ENCODE measurements at regions not wholly inside any gene's neighbourhood (a gene's known extent, or its start where the extent isn't known, plus 50 kb on each side); places are given as distances from the start of the nearest gene placed in this dataset.

GRCh38 chr21:32886339-32886738 is 114.8 kb upstream of the PAXBP1 start:
- Histone ChIP-seq H4K20me1 (ENCODE audit: insufficient read depth, low read length) (no peaks in the 10 kb centered on the region), H3K9me2 (ENCODE audit: low read depth, low read length) (no peaks in the 10 kb centered on the region), H3F3A (ENCODE audit: insufficient read depth, low read length) (no peaks in the 10 kb centered on the region), H3K27me3 (ENCODE audit: insufficient read depth, low read length) (peaks cover 6% of the 10 kb centered on the region; the same call in 1 of the 2 replicates), H3K4me1 (ENCODE audit: insufficient read depth, low read length, severe bottlenecking) (no peaks in the 10 kb centered on the region), H3K9me3 (ENCODE audit: low read length) (no peaks in the 10 kb centered on the region), H3K27ac (ENCODE audit: low read depth, low read length, poor library complexity, severe bottlenecking) (no peak overlapping the region), H3K4me2 (ENCODE audit: low read length) (peak overlapping the region; percentile 43; the same call in 1 of the 2 replicates), H3K9ac (ENCODE audit: low read length) (no peak overlapping the region), H2AFZ (ENCODE audit: low read length) (no peak overlapping the region), H3K4me3 (ENCODE audit: low read depth, low read length, poor library complexity, severe bottlenecking) (peak overlapping the region; percentile 21), H3K79me2 (ENCODE audit: insufficient read depth, low read length) (no peaks in the 10 kb centered on the region), H3K36me3 (ENCODE audit: insufficient read depth, low read length) (no peaks in the 10 kb centered on the region)
- TF ChIP-seq, protein P1, sequence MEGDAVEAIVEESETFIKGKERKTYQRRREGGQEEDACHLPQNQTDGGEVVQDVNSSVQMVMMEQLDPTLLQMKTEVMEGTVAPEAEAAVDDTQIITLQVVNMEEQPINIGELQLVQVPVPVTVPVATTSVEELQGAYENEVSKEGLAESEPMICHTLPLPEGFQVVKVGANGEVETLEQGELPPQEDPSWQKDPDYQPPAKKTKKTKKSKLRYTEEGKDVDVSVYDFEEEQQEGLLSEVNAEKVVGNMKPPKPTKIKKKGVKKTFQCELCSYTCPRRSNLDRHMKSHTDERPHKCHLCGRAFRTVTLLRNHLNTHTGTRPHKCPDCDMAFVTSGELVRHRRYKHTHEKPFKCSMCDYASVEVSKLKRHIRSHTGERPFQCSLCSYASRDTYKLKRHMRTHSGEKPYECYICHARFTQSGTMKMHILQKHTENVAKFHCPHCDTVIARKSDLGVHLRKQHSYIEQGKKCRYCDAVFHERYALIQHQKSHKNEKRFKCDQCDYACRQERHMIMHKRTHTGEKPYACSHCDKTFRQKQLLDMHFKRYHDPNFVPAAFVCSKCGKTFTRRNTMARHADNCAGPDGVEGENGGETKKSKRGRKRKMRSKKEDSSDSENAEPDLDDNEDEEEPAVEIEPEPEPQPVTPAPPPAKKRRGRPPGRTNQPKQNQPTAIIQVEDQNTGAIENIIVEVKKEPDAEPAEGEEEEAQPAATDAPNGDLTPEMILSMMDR (IDR thresholded peaks at IDR 0.05; ENCODE audit: low read length): no peak
- no peak for TF ChIP-seq EZH2 (IDR thresholded peaks at IDR 0.05; ENCODE audit: borderline replicate concordance, low read length)

GRCh38 chr21:32887026-32887425 is 115.5 kb upstream of the PAXBP1 start:
- no peak overlapping the region for H3K4me3 ChIP-seq (ENCODE audit: low read depth, low read length, poor library complexity, severe bottlenecking)
- no peaks in the 10 kb centered on the region for H3K9me3 ChIP-seq (ENCODE audit: low read length)
- TF ChIP-seq, protein P1 (IDR thresholded peaks at IDR 0.05; ENCODE audit: low read length): no peak
- no peak for TF ChIP-seq EZH2 (IDR thresholded peaks at IDR 0.05; ENCODE audit: borderline replicate concordance, low read length)
- H3K4me2 ChIP-seq (ENCODE audit: low read length): no peak overlapping the region
- peaks cover 6% of the 10 kb centered on the region; the same call in 1 of the 2 replicates for H3K27me3 ChIP-seq (ENCODE audit: insufficient read depth, low read length)
- H2AFZ ChIP-seq (ENCODE audit: low read length): no peak overlapping the region
- H3K27ac ChIP-seq (ENCODE audit: low read depth, low read length, poor library complexity, severe bottlenecking): no peak overlapping the region
- H3K36me3 ChIP-seq (ENCODE audit: insufficient read depth, low read length): no peaks in the 10 kb centered on the region
- no peaks in the 10 kb centered on the region for H4K20me1 ChIP-seq (ENCODE audit: insufficient read depth, low read length)
- H3K79me2 ChIP-seq (ENCODE audit: insufficient read depth, low read length): no peaks in the 10 kb centered on the region
- no peaks in the 10 kb centered on the region for H3F3A ChIP-seq (ENCODE audit: insufficient read depth, low read length)
- no peaks in the 10 kb centered on the region for H3K9me2 ChIP-seq (ENCODE audit: low read depth, low read length)
- H3K4me1 ChIP-seq (ENCODE audit: insufficient read depth, low read length, severe bottlenecking): no peaks in the 10 kb centered on the region
- H3K9ac ChIP-seq (ENCODE audit: low read length): no peak overlapping the region

DNA sequence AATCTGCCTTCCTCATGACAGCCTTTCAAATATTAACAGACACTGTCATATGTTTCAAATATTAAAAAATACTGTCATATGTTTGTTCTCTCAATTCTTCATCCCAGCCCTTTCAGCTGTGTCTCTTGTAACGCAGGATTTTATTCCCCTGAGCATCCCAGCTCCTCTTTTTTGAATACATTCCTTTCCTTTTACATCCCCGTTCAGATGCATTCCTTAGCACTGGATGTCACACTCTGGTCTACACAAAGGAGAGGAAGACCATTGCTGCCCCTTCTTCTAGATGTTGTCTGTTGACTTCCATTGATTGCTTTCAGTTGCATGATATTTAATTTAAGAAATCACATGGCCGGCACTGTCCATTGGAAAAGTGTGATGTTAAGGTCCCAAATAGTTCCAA is 117.4 kb upstream of the PAXBP1 start:
- Histone ChIP-seq H3K4me2 (ENCODE audit: low read length) (no peak overlapping the region), H4K20me1 (ENCODE audit: insufficient read depth, low read length) (no peaks in the 10 kb centered on the region), H3F3A (ENCODE audit: insufficient read depth, low read length) (no peaks in the 10 kb centered on the region), H3K9me2 (ENCODE audit: low read depth, low read length) (no peaks in the 10 kb centered on the region), H3K27ac (ENCODE audit: low read depth, low read length, poor library complexity, severe bottlenecking) (no peak overlapping the region), H3K9ac (ENCODE audit: low read length) (no peak overlapping the region), H3K36me3 (ENCODE audit: insufficient read depth, low read length) (no peaks in the 10 kb centered on the region), H3K27me3 (ENCODE audit: insufficient read depth, low read length) (no peaks in the 10 kb centered on the region; the same call in 1 of the 2 replicates), H3K4me3 (ENCODE audit: low read depth, low read length, poor library complexity, severe bottlenecking) (no peak overlapping the region), H3K79me2 (ENCODE audit: insufficient read depth, low read length) (no peaks in the 10 kb centered on the region), H2AFZ (ENCODE audit: low read length) (no peak overlapping the region), H3K9me3 (ENCODE audit: low read length) (no peaks in the 10 kb centered on the region), H3K4me1 (ENCODE audit: insufficient read depth, low read length, severe bottlenecking) (no peaks in the 10 kb centered on the region)
- no peak for TF ChIP-seq EZH2 (IDR thresholded peaks at IDR 0.05; ENCODE audit: borderline replicate concordance, low read length)
- TF ChIP-seq, protein P1 (IDR thresholded peaks at IDR 0.05; ENCODE audit: low read length): no peak

Data from OCI-LY1 (cell line).